ENCODE measurements at regions not wholly inside any gene's neighbourhood (a gene's known extent, or its start where the extent isn't known, plus 50 kb on each side); places are given as distances from the start of the nearest gene placed in this dataset.

- no peak for DNase-seq (ENCODE audit: low read depth in 2 of 3, low spot score in 2 of 3)
These were observed 71.4 kb upstream of the HIF1A start for GRCh38 chr14:61623927-61624326.

GRCh38 chr14:61625165-61625564, 70.1 kb upstream of the HIF1A start:
- DNase-seq (ENCODE audit: low read depth in 2 of 3, low spot score in 2 of 3), result no peak

DNA sequence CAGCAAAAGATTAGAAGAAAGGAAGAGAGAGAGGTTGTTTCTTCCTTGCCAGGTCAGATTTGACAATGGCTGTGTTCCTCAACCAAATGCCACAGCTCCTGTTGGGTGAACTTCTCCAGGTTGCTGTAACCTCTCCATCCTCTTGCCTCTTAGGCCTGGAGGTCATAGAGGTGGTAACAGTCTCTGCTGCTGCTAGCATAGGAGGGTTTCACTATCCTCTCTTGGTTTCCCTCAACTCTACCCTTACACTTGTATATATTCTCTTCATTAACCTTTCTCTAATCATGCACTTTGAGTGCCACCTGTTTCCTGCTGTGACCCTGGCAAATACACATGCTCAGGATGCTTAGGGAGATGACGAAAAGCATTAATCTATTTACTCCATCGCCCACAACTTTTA, 67.7 kb upstream of the HIF1A start:
- no peak for DNase-seq (ENCODE audit: low read depth in 2 of 3, low spot score in 2 of 3)

- DNase-seq (ENCODE audit: low read depth in 2 of 3, low spot score in 2 of 3), result no peak
These were observed 67.1 kb upstream of the HIF1A start for GRCh38 chr14:61628016-61628725.

- DNase-seq (ENCODE audit: low read depth in 2 of 3, low spot score in 2 of 3), result no peak
These were observed 64.8 kb upstream of the HIF1A start for GRCh38 chr14:61630399-61631044.

DNA sequence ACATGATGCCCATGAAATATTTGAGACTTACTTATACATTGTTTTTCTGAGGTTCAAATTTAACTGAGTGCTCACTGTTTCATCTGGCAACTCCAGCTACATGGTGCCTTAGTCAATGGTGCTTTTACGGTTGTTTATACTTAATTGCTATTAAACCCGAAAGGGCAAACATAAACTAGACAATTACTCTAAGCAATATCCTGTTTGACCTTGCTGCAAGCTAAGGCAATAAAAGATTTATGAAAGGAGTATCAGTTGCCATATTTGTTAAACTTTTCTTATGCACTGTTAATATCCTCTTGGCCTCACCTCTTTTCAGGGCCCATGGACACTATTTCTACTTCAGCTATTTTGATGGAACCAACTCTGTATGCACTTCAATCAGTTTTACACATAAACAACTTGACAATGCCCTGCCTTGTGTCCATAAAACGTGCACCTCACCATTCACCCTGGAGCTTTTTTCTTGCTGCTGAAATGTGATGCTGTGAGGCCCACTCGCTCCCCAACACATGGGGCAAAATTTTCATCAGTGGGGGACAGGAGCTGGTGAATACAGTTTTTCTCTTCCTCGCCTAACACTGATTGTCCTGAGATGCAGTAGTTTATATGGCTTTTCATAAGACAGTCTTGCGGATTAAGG, 64.1 kb upstream of the HIF1A start:
- no peak for DNase-seq (ENCODE audit: low read depth in 2 of 3, low spot score in 2 of 3)

DNA sequence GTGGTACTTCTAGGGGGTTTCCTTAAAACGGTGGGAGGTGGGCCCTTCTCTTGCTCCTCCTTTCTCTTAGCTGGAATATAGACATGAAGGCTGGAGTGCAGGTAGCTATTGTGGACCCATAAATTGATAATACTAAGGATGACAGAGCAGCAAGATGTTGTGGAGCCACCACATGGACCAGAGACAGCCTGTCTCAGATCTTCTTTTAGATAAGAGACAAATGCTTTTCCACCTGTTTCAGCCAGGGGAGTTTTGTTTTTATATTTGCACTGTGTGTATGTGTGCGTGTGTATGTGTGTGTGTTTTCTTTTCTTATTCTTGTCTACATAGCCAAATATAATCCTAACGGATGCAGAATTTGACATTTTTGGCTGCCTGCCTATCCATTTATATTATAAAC, 62.9 kb upstream of the HIF1A start:
- DNase-seq (ENCODE audit: low read depth in 2 of 3, low spot score in 2 of 3), result no peak

DNA sequence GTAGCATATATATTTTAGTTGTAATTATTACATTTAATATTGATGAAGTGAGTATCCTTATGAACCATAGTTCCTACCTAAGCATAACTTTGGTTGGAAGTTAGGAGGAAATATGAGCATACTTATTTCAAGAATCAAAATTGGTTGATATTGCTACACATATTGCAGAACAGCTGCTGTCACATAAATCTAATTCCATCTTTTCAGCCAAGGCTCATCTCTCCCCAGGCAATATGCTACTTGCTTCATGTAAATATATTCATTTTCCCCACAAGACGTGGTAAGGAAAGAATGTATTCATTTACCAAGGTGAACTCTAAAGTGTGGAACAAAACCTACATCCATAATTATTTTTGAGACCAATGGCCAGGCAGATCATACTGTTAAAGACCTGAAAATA, 62.5 kb upstream of the HIF1A start:
- DNase-seq (ENCODE audit: low read depth in 2 of 3, low spot score in 2 of 3), result no peak

DNA sequence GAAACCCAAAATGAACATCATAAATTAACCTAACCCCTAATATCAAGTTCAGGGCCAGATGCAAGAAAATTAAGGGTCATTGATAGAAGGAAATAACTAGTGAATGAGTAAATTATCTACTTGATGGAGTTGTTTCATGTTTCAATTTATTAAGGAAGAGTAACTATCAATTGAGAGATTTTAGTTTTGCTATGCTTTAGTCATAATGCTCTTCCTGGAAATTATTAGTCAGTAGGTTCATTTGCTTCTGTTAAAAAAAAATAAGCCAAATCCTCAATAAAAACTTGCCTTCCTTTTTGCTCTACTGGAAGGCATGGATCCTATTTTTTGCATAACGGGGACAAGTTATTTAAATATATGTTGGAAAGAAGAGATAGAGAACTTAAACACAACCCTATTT, 59.0 kb upstream of the HIF1A start:
- no peak for DNase-seq (ENCODE audit: low read depth in 2 of 3, low spot score in 2 of 3)

DNA sequence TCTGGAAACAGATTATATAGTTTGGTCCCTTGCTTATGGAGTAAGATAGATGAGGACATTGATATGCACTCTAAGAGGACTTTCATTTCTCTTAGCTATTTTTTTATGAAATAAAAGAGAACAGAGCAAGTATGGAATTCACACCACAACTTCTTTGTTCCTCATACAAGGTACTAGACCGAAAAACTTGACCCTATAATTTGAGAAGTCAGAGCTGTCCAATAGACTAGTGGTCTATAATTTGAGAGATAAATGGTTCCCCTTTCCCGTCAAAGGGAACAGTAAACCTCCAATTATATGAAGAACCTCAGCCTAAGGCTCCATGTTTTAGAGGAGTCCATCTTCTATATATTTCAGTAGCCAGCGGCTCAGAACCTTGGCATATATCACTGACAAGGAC, 58.5 kb upstream of the HIF1A start:
- no peak for DNase-seq (ENCODE audit: low read depth in 2 of 3, low spot score in 2 of 3)

GRCh38 chr14:61638595-61639387, 56.5 kb upstream of the HIF1A start:
- DNase-seq (ENCODE audit: low read depth in 2 of 3, low spot score in 2 of 3), result no peak

GRCh38 chr14:61640158-61641136, 54.9 kb upstream of the HIF1A start:
- DNase-seq (ENCODE audit: low read depth in 2 of 3, low spot score in 2 of 3), result no peak

GRCh38 chr14:61641914-61642613, 53.2 kb upstream of the HIF1A start:
- no peak for DNase-seq (ENCODE audit: low read depth in 2 of 3, low spot score in 2 of 3)

- DNase-seq (ENCODE audit: low read depth in 2 of 3, low spot score in 2 of 3), result no peak
These were observed 52.7 kb upstream of the HIF1A start for GRCh38 chr14:61642614-61642982.

GRCh38 chr14:61643555-61643954, 51.8 kb upstream of the HIF1A start:
- DNase-seq (ENCODE audit: low read depth in 2 of 3, low spot score in 2 of 3), result no peak

- DNase-seq (ENCODE audit: low read depth in 2 of 3, low spot score in 2 of 3), result no peak
These were observed 51.1 kb upstream of the HIF1A start for GRCh38 chr14:61644175-61644574.

- DNase-seq (ENCODE audit: low read depth in 2 of 3, low spot score in 2 of 3), result no peak
These were observed 50.5 kb upstream of the HIF1A start for GRCh38 chr14:61644834-61645233.

DNA sequence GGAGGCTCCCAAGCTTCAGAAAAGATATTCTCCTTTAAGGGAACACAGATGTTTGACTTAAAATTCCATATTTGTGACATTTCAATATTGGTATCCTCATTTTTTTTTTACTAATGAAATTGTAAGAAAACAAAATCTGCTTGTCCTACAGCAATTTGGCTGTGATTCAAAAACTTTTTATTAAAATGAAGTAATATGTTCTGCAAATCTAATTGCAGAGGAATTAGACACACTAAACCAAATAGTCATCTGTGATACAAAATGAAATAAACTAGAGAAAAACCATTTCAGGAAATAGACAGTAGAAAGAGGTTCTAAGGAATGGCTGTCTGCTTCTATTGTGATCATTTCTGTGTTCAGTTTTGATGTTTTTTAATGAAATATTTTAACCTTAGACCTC, 50.1 kb upstream of the HIF1A start:
- no peak for DNase-seq (ENCODE audit: low read depth in 2 of 3, low spot score in 2 of 3)
